ENCODE measurements at regions not wholly inside any gene's neighbourhood (a gene's known extent, or its start where the extent isn't known, plus 50 kb on each side); places are given as distances from the start of the nearest gene placed in this dataset.
"Not testable (repeated sequence)": the region's sequence is repeated elsewhere in the genome, so short reads cannot be mapped to it uniquely, and the experiment has no call there.

GRCh38 chr1:229133151-229133550 is 137.8 kb upstream of the RAB4A start:
- no peak for DNase-seq (ENCODE audit: low read depth)

DNA sequence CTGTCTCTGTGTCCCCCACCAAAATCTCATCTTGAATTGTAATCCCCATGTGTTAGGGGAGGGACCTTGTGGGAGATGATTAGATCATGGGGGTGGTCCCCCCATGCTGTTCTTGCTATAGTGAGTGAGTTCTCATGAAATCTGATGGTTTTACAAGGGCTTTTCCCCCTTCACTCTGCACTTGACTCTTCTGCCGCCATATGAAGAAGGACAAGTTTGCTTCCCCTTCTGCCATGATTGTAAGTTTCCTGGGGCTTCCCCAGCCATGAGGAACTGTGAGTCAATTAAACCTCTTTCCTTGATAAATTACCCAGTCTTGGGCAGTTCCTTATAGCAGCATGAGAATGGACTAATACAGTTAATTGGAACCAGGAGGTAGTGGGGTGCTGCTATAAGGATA is 137.1 kb upstream of the RAB4A start:
- DNase-seq (ENCODE audit: low read depth): no peak

DNA sequence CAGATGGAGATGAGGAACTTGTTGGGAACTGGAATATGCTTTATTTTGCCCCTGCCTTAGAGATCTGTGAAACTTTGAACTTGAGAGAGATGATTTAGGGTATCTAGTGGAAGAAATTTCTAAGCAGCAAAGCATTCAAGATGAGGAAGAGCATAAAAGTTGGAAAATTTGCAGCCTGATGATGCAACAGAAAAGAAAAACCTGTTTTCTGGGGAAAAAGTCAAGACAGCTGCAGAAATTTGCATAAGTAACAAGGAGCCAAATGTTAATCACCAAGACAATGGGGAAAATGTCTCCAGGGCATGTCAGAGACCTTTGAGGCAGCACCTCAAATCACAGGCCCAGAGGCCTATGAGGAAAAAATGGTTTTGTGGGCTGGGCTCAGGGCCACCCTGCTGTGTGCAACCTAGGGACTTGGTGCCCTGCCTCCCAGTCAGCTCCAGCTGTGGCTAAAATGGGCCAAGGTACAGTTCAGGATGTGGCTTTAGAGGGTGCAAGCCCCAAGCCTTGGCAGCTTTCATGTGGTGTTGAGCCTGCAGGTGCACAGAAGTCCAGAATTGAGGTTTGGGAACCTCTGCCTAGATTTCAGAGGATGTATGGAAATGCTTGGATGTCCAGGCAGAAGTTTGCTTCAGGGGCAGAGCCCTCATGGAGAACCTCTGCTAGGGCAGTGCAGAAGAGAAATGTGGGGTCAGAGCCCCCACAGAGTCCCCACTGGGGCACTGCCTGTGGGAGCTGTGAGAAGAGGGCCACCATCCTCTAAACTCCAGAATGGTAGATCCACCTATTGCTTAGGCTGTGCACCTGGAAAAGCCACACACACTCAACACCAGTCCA is 136.3 kb upstream of the RAB4A start:
- not testable (repeated sequence) for DNase-seq (ENCODE audit: low read depth)

- DNase-seq (ENCODE audit: low read depth): no peak
Measured at GRCh38 chr1:229135773-229136172, 135.1 kb upstream of the RAB4A start.

GRCh38 chr1:229136822-229137221 is 134.1 kb upstream of the RAB4A start:
- no peak for DNase-seq (ENCODE audit: low read depth)

GRCh38 chr1:229137271-229137670 is 133.6 kb upstream of the RAB4A start:
- DNase-seq (ENCODE audit: low read depth): no peak

DNA sequence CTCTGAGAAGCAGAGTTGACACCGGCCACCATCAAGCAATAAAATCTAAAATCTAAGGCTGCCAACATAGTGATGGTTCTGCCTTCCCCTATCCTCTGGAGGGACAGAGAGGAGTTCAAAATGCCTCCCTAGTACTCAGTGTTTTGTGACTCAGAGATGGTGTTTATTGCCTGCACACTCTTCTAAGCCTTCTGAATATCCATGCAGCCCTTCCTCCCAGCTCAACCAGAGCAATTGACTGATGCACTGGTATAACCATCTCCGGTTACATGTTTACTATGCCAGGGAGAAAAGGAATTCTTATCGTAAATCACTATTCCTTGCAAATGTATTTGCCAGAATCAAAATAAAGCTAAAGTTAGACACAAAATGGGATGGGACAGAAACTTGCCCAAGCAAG is 132.9 kb upstream of the RAB4A start:
- no peak for DNase-seq (ENCODE audit: low read depth)

GRCh38 chr1:229139331-229140118 is 131.4 kb upstream of the RAB4A start:
- DNase-seq (ENCODE audit: low read depth): no peak

DNA sequence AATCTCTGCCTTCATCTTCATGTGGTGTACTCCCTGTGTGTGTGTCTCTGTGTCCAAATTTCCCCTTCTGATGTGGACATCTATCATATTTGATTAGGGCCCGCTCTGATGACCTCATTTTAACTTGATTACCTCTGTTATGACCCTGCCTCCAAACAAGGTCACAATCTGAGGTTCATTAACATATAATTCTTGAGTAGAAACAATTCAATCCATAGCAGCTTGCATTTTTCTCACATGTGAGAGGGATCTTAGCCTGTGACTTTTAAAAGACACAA is 130.9 kb upstream of the RAB4A start:
- no peak for DNase-seq (ENCODE audit: low read depth)

- DNase-seq (ENCODE audit: low read depth): no peak
Measured at GRCh38 chr1:229141271-229141670, 129.6 kb upstream of the RAB4A start.

GRCh38 chr1:229141689-229142377 is 129.1 kb upstream of the RAB4A start:
- no peak for DNase-seq (ENCODE audit: low read depth)

DNA sequence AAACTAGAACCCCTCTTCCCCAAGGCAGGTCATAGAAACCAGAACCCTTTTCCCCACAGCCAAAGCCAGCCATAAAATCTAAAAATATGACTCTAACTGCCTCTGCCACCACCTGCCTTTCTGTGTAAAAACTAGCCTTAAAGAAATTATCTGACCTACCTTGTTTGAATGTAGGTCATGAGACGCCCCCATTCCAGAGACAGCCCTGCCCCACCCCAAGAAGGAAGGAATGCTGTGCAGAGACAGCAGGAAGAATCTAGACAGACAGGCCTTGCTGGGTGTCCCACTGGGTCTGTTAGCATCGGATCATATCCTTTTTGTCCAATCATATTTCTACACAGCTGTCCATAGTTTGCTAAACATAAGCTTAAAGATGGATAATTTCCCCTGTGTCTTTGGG is 128.4 kb upstream of the RAB4A start:
- DNase-seq (ENCODE audit: low read depth): no peak

DNA sequence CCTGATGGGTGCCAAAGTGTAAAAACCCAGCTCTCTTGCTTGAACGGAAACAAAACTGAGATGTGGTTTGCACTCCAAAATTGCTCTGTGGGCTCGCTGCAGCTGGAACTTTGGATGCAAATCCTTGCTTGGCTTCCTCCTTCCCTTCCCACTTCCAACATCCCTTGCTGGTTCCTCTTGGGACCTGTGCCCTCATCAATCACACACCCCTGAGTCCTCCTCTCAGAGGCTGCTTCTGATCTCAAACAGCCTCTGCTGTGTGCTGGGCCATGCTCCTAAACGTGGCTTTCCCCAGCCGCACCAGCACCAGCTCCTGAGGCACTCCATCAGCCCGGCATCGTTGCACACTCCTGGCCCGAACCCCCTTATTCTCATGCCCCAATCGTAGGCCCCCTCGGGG is 124.3 kb upstream of the RAB4A start:
- no peak for DNase-seq (ENCODE audit: low read depth)

GRCh38 chr1:229147072-229147471 is 123.8 kb upstream of the RAB4A start:
- DNase-seq (ENCODE audit: low read depth): no peak

DNA sequence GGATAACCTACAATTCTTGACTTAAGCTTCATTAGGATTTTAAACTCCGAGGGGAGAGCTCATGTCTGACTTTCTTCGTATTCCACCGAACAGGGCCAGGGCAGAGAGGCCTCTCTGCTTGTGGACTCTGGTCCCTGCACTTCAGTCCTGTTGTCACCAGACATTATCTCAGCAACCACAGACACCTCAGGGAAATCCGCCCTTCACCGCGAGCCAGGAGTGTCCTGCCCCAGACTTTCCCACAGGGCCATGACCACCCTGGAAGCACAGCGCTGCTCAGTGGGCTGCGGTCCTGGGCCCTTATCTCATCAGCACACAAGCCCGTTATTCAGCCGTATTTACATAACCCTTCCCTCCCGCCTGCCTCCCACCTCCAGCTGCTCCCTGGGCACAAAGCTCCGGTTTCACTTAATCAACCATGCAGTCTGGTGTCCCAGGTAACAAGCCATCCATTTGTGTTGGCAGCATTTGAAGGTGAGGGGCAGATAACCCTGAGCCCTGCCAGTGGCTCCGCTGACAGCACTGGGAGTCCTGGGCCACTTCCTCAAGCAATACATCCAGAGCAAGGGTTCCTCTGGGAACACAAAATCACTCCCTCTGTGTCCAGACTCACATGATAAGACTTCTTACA is 122.8 kb upstream of the RAB4A start:
- DNase-seq (ENCODE audit: low read depth): no peak

DNA sequence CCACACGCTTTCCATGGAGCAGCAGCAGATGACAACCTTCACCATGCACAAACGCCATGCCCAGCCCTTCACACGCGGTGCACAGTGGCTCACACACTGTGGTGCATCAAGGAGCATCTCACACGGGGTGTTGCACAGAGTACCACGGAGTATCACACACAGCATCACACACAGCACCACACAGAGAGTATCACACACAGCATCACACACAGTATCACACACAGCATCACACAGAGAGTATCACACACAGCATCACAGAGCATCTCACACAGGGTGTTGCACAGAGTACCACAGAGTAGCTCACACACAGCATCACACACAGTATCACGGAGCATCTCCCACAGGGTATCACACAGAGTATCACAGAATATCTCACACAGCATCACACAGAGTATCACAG is 122.2 kb upstream of the RAB4A start:
- DNase-seq (ENCODE audit: low read depth): no peak

DNA sequence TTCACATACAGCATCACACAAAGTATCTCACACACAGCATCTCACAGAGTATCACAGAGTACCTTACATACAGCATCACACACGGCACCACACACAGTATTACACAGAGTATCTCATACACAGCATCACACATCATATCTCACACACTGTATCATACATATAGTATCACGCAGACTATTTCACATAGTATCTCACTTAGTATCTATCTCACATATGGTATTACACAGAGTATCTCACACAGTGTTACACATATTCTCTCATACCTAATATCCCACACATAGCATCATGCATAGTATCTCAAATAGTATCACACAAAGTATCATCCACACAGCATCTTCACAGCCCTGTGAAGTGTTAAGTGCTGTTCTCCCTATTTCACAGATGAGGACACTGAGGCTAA is 121.5 kb upstream of the RAB4A start:
- no peak for DNase-seq (ENCODE audit: low read depth)

DNA sequence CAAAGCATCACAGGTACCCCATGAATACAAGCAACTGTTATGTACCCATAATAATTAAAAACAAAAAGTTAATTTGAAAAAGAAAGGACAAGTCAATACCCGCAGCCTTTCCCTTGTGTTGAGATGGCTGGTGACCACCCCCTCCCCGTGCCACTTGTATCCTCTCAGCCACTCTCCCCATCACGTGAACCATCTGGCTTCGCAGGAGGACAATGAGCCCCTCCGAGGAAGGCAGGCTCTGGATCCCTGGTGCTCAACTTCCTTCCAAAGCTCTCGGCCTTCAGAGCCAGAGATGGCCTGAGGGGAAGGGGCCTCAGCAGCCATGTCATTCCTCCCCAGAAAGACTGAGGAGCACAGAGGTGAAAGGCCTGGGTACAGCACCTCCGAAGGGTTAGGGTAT is 120.4 kb upstream of the RAB4A start:
- no peak for DNase-seq (ENCODE audit: low read depth)

DNA sequence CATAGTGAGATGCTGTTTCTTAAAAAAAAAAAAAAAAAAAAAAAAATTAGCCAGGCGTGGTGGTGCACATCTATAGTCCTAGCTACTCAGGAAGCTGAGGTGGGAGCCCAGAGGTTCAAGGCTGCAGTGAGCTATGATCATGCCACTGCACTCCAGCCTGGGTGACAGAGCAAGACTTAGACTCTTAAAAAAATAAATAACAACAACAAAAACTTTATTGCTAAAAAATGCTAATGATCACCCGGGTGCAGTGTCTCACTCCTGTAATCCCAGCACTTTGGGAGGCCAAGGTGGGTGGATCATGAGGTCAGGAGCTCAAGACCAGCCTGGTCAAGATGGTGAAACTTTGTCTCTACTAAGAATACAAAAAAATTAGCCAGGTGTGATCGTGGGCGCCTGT is 119.5 kb upstream of the RAB4A start:
- not testable (repeated sequence) for DNase-seq (ENCODE audit: low read depth)

- no peak for DNase-seq (ENCODE audit: low read depth)
Measured at GRCh38 chr1:229152311-229152710, 118.6 kb upstream of the RAB4A start.

DNA sequence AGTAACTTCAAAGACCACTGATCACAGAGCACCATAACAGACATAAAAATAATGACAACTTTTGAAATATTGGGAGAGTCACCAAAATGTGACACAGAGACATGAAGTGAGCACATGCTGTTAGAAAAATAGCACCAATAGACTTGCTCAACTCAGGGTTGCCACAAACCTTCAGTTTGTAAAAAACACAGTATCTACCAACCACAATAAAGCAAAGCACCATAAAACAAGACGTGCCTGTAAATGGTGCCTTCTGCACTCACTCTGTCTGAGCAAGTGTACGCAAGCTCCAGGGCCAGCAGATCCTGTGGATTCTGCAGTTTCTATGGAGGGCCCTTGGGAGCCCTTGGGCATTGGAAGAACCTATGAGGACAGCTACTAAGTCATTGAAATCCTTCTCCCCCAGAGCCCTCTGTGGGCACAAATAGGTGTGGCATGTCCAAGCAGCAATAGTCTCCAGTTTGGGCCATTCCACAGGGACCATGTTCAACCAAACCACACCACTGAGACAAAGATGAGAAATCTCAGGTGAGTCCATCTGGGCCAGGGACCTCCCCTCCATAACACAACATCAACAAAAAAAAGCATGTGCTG is 116.9 kb upstream of the RAB4A start:
- no peak for DNase-seq (ENCODE audit: low read depth)

GRCh38 chr1:229154811-229155210 is 116.1 kb upstream of the RAB4A start:
- DNase-seq (ENCODE audit: low read depth): no peak
